ENCODE measurements at regions not wholly inside any gene's neighbourhood (a gene's known extent, or its start where the extent isn't known, plus 50 kb on each side); places are given as distances from the start of the nearest gene placed in this dataset.

- H3K4me3 ChIP-seq (ENCODE audit: control insufficient read depth, low read depth, low read length) = no peak overlapping the region
- DNase-seq (ENCODE audit: low read depth) = no peak
- no peak for TF ChIP-seq CTCF (IDR thresholded peaks at IDR 0.05; ENCODE audit: control insufficient read depth, insufficient read depth, low read depth, low read length, missing control alignments)
Measured at GRCh38 chr13:53694814-53695532, 666.4 kb downstream of the OLFM4 start.

- H3K4me3 ChIP-seq (ENCODE audit: control insufficient read depth, low read depth, low read length) = no peak overlapping the region
- DNase-seq (ENCODE audit: low read depth) = no peak
- no peak for TF ChIP-seq CTCF (IDR thresholded peaks at IDR 0.05; ENCODE audit: control insufficient read depth, insufficient read depth, low read depth, low read length, missing control alignments)
Measured at GRCh38 chr13:53703371-53704080, 674.9 kb downstream of the OLFM4 start.

- no peak for TF ChIP-seq CTCF (IDR thresholded peaks at IDR 0.05; ENCODE audit: control insufficient read depth, insufficient read depth, low read depth, low read length, missing control alignments)
- no peak for DNase-seq (ENCODE audit: low read depth)
- no peak overlapping the region for H3K4me3 ChIP-seq (ENCODE audit: control insufficient read depth, low read depth, low read length)
Measured at GRCh38 chr13:53719281-53719680, 690.7 kb downstream of the OLFM4 start.

GRCh38 chr13:53732664-53733063, 704.1 kb downstream of the OLFM4 start:
- no peak overlapping the region for H3K4me3 ChIP-seq (ENCODE audit: control insufficient read depth, low read depth, low read length)
- TF ChIP-seq CTCF (IDR thresholded peaks at IDR 0.05; ENCODE audit: control insufficient read depth, insufficient read depth, low read depth, low read length, missing control alignments) = no peak
- DNase-seq (ENCODE audit: low read depth) = no peak

GRCh38 chr13:53743906-53744305, 715.3 kb downstream of the OLFM4 start:
- no peak for DNase-seq (ENCODE audit: low read depth)
- no peak for TF ChIP-seq CTCF (IDR thresholded peaks at IDR 0.05; ENCODE audit: control insufficient read depth, insufficient read depth, low read depth, low read length, missing control alignments)
- H3K4me3 ChIP-seq (ENCODE audit: control insufficient read depth, low read depth, low read length) = no peak overlapping the region

GRCh38 chr13:53747825-53748224, 719.2 kb downstream of the OLFM4 start:
- no peak for TF ChIP-seq CTCF (IDR thresholded peaks at IDR 0.05; ENCODE audit: control insufficient read depth, insufficient read depth, low read depth, low read length, missing control alignments)
- no peak for DNase-seq (ENCODE audit: low read depth)

More at GRCh38 chr13:53747825-53748224, 719.2 kb downstream of the OLFM4 start:
- H3K4me3 ChIP-seq (ENCODE audit: control insufficient read depth, low read depth, low read length) = no peak overlapping the region

Data from AG09309 (cell line).